Right lung (tissue), 2 donors: ENCODE measurements at regions not wholly inside any gene's neighbourhood (a gene's known extent, or its start where the extent isn't known, plus 50 kb on each side); places are given as distances from the start of the nearest gene placed in this dataset.
"Not testable (repeated sequence)": the region's sequence is repeated elsewhere in the genome, so short reads cannot be mapped to it uniquely, and the experiment has no call there.

Experiments
- DNase-seq, 2 donors: peaks; one replicate each; pipeline ENCODE4 v3.0.0-alpha.2; 2013

DNA sequence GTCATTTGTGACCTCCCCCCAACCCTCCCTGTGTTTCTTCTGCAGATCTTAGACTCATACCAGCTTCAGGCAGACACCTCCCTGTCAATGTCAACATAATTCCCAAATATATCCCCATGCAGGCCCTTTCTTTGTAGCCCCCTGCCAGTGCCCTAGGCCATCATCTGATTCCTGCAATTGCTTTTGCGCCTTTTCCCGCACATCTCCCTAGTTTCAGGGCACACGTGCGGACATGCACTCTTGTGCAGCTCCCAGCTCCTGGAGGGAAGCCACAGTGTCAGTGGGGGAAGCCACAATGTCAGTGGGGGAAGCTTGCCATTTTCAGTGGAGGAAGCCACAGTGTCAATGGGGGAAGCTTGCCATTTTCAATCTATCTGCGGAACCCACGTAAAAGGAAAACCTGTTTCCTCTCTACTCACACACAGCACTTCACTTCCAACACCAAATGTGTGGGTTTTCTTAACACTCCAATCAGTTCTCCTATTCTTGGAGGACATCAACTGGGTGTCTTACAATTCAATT, 256.4 kb downstream of the ACKR3 start:
- DNase-seq, result no peak

DNA sequence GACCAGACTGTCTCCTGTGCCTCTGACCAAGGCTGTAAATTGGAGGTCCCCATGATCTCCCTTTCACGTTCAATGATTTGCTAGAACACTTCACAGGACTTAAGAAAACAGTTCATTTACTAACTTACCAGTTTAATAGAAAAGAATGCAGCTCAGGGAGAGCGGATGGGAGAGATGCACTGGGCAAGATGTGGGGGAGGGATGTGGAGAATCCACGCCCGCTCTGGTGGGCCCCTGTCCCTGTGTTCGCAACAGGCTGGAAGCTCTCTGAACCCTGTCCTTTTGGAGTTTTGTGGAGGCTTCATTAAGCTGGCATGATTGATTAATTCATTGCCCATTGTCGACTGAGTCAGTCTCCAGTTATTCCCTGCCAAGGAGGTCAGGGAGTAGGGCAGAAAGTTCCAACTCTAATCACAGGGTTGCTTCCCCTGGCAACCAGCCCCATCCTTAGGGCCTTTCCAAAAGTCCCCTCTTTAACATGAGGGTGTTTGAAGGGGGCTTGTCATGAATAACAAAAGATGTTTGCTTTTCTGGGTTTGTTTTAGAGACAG, 257.1 kb downstream of the ACKR3 start:
- no peak for DNase-seq

DNA sequence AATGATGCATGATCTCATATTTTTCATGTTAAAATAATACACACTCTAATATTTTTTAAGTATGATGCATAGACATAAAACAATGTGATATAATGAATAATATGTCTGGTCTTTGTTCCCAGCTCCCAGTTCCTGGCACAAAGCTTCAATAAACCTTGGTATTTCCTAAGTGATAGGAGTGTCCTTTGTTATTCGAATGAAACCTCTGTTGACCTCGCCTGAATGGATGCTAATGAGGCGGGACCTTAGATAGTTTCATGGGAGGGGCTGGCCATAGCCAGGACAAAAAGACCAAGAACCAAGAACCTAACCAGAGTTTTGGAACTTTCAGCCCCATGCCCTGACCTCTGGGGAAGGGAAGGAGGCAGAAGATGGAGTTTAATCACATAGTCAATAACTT, 257.7 kb upstream of the COPS8 start:
- no peak for DNase-seq

- no peak for DNase-seq
Measured at GRCh38 chr2:236828820-236829219, 256.9 kb upstream of the COPS8 start.

DNA sequence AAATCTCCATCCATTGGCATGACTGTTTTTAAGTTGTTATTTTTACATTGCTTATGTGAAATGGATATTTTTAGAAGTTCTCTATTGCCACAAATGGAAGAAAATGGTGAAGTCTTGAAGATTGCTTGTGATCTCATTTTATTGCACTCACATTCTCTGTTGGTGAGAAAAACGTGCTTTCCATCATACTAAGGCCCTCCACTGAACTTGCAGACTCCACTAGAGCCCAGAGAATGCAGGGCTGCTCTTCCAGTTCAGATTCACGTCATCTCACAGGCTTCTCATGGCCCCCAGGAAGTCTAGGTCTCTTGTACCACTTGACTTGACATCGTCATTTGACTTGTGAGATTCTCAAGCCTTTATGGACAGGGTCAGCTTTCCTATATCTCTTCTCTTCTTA, 254.8 kb upstream of the COPS8 start:
- DNase-seq, result no peak

DNA sequence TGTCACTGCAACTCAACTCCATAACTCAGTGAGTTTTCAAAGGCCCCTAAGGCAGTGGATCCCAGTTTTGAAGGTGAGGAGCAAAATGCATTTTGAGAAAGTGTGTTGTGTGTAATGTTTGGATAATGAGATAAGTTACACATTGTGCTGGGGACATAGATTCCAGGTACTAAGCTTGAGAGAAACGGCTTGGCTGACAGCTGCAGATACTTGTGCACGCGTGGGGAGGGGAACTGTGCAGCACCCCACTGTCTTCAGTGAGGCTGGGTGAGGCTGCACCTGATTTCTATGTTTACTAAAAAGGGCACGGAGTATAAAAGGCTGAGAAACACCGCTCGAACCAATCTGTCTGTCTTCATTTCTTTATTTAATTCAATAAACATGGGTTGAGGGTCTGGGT, 254.0 kb upstream of the COPS8 start:
- no peak for DNase-seq

DNA sequence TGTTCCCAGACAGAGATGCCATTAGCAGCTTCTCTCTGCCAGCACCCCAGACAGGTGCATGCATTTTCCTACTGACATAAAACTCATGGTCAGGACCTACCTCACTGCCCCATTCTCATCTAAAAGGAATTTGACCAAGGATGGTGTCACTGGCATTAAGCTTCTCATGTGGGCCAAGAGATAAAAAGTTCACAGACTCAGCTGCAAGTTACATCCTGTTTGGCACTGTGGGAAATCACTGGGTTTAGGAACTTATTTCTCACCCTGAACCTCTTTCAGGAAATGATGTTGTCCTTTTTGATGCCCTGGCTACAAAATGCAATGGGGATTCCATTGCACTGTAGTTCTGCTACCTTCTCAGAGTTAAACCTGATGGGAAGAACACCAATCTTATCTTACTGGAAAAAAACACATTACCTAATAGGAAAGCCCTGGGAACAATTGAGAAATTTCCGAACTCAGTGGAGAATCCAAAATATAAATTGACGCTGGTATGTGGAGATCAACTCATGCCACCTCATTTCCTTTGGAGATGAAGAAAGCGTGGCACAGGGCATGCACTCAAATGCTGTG, 252.1 kb upstream of the COPS8 start:
- no peak for DNase-seq

- no peak for DNase-seq
Measured at GRCh38 chr2:236834284-236834683, 251.4 kb upstream of the COPS8 start.

DNA sequence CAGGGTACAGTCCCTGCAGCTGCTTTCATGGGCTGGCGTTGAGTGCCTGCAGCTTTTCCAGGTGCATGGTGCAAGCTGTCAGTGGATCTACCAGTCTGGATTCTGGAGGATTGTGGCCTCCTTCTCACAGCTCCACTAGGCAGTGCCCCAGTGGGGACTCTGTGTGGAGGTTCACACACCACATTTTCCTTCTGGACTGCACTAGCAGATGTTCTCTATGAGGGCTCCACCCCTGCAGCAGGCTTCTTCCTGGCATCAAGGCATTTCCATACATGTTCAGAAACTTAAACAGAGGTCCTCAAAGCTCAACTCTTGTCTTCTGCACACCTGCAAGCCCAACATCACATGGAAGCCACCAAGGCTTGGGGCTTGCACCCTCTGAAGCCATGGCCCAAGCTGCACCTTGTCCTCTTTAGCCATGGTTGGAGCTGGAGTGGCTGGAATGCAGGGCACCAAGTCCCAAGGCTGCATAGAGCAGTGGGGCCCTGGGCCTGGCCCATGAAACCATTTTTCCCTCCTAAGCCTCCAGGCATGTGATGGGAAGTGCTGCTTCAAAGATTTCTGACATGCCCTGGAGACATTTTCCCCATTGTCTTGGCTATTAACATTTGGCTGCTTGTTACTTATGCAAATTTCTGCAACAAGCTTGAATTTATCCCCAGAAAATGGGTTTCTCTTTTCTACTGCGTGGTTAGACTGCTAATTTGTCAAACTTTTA, 250.2 kb upstream of the COPS8 start:
- DNase-seq, result no peak

- DNase-seq, result not testable (repeated sequence)
Measured at GRCh38 chr2:236836028-236836427, 249.7 kb upstream of the COPS8 start.

GRCh38 chr2:236840215-236840614, 245.5 kb upstream of the COPS8 start:
- no peak for DNase-seq

DNA sequence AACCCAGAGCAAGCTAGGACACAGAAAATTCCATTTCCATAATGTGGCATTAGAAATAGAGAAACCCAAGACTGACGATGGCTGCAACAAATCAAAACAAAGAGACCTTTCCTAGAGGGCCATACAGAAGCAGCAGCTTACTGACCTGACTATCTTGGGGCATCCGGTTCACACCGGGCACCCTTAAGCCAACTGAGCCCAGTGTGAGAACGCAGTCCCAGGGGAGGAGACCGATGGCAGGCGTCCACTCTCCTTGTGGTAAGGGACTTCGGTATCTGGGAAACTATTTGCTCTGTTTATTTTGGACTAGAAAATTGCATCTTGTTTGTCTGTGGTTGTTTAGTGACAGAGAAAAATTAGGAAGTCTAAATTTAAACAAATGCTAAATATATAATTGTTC, 244.8 kb upstream of the COPS8 start:
- no peak for DNase-seq

- no peak for DNase-seq
Measured at GRCh38 chr2:236841389-236841788, 244.3 kb upstream of the COPS8 start.

- no peak for DNase-seq
Measured at GRCh38 chr2:236843161-236843968, 242.3 kb upstream of the COPS8 start.

DNA sequence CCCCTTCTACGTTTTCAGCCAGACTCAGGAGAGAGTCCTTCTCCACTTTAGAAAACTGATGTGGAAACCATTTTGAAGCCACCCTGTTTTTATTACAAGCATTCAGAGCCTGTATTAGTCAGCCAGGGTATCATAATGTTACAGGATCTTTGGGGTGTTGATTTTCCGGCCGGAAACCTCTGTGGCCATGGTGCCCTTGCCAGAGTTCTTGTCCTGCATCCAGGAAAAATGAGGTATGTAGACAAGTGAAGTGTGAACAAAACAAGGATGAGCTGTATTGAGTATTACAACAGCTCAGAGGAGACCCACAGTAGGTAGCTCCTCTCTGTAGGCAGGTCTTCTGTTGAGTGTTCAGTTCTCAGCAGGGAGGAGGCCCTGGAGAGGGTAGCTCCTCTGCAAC, 241.0 kb upstream of the COPS8 start:
- DNase-seq, result no peak

- DNase-seq, result no peak
Measured at GRCh38 chr2:236847023-236847422, 238.7 kb upstream of the COPS8 start.

DNA sequence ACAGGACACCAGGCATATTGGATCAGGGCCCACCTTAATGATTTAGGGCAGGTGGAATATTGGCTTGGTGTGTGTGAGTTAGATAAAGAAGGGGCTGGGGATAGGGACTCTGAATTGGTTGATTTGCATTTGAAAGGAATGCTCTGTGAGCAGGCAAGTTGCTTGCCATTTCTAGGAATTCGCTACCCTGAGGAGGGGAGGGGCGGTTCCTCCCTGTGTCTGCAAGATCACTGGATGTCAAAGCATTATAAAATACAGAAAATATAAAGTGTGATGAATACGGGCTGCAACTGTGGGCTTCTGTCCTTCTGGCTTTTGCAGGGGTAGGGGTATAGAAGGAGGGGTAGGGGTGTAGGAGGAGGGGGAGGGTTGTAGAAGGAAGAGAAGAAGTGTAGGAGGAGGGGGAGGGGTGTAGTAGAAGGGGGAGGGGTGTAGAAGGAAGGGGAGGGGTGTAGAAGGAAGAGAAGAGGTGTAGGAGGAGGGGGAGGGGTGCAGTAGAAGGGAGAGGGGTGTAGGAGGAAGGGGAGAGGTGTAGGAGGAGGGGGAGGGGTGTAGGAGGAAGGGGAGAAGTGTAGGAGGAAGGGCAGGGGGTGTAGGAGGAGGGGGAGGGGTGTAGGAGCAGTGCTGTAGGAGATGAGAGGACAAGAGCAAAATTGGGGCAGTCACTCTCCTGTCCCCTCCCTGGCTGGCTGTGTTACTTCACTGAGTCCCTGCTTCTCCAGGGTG, 238.0 kb upstream of the COPS8 start:
- DNase-seq, result no peak

DNA sequence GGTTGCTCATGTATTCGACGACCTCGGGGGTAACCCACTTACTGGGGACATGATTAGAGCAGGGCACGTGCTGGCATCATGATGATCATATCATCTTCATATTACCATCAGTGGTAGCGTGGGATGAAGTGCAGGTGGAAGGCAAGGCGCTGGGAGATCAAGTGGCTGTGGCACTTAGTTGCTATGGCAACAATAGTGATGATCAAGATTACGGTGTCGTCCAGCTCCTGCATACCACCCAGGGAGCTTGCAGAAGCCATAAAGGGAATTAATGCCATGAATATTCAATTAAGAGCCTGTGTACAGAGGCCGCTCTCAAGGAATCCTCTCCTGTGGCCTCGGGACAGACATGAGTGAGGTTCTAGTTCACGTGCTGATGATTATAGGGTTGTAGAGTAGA, 237.2 kb upstream of the COPS8 start:
- DNase-seq, result no peak

- DNase-seq, result no peak
Measured at GRCh38 chr2:236849508-236849907, 236.2 kb upstream of the COPS8 start.

- DNase-seq, result no peak
Measured at GRCh38 chr2:236849940-236850339, 235.7 kb upstream of the COPS8 start.

DNA sequence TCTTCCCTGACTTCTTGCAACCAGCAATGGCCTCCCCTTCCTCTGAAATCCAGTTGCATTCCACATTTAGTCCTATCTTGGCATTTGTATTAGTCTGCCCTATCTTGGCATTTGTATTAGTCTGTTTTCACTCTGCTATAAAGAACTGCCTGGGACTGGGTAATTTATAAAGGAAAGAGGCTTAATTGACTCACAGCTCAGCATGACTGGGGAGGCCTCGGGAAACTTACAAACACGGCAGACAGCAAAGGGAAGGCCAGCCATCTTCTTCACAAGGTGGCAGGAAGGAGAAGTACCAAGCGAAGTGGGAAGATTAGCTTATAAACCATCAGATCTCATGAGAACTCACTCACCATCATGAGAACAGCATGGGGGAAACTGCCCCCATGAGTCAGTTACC, 234.5 kb upstream of the COPS8 start:
- no peak for DNase-seq
